ENCODE measurements at regions not wholly inside any gene's neighbourhood (a gene's known extent, or its start where the extent isn't known, plus 50 kb on each side); places are given as distances from the start of the nearest gene placed in this dataset.

DNA sequence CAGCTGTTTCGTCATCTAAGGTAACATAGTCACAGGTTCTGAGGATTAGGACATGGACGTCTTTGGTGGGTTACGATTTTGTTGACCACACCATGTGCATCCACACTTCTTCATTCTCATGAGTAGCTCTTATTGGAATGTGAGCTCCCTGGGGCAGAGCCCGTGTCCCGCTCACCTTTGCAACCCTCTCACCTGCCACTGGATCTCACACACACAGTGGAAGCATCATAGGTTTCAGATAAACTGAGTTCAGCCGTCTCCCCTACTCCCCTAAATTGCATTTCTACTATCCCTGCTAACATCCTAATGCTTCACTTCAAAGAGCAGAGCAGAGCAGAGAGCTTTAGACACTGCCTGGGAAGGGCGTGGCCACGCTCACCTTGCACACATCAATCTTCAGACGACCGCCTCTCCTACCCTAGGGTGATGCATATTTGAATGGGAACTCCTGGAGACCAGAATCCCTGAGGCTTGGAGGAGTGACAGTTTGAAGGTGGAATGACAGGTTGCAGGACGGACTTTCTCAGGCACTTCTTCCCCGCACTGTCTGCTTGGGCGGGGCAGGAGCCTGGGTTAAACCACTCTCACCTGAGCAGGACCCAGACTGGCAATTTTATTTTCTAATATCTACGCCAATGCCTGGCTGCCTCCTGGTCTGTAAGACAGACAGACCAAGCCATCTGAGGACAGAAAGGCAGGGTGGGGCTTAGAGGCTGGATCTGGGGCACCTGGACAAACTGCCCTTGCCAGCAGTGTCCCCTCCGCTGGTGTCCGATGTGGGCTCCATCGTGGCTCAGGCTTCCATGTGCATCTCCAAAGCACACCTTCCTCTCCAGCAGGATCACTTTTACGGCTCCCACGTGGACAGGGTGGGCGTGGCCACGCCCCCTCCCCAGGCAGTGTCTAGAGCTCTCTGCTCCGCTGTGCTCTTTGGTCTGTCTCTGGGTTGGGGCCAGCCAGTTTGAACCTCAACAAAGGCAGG, 229.5 kb upstream of the COPS8 start:
- DNase-seq (ENCODE audit: low spot score), result no peak

DNA sequence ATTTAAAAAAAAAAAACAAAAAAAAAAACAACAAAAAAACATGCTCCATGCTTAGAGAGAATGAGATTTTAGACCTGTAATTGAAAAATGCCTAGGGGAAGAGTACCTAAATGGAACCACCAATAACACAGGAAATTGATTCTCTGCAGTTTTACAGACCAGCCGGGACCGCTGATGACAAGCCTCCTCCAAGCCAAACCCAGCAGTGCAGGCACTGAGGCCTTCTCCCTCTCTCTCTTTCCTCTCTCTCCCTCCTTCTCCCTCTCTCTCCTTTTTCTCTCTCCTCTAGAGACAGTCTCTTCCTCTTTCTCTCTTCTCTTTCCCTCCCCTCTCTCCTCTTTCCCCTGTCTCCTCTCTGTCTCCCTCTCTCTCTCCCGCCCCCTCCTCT, 228.8 kb upstream of the COPS8 start:
- no peak for DNase-seq (ENCODE audit: low spot score)

DNA sequence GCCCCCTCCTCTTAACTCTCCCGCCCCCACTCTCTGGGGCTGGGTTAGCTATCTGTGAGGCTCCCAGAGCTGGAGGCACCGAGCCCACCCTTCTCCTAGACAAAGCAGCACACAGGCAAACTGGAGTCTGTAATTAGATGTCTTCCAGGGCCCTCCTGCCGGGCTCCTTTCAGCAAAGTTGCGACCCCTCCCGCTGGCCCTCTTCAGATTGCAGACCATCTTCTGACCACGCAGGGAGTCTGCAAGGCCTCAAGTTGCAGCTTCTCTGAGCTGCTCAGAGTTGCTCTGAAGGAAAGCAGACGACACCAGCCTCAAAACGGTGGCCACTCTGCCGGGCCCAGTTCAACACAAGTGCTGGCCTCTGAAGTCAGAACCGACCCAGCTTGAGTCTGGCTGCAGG, 228.4 kb upstream of the COPS8 start:
- no peak for DNase-seq (ENCODE audit: low spot score)

DNA sequence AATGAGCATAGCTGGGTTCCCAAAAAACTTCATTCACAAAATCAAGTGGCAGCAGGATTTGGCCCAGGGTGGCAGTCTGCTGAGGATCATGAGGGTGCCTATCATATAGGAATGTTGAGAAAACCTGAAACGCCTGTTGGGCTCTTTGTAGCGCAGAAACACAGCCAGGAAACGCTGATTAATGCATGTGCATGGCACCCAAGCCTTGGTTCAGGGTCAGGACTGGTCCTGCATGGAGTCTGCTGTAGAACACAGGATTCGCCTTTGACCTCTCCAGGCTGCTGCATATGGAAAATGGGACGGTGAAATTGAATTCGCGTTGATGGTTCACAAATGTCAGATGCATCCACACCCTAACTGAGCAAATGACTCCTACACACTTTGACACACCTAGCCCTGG, 227.9 kb upstream of the COPS8 start:
- DNase-seq (ENCODE audit: low spot score), result no peak

DNA sequence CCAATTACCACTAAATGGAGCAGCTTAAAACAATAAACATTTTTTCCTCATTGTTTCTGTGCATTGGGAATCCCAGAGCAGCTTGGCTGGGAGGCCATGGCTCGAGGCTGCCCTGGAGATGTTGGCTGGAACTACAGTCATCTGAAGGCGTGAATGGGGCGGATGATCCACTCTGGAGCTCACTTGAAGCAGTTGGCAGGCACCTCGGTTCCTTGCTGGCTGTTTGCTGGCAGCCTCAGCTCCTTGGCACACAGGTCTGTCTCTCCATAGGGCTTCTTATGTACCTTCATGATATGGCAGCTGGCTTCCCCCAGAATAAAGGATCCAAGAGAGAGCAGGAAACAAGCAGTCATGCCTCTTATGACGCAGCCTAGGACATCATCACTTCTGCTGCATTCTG, 227.0 kb upstream of the COPS8 start:
- no peak for DNase-seq (ENCODE audit: low spot score)

DNA sequence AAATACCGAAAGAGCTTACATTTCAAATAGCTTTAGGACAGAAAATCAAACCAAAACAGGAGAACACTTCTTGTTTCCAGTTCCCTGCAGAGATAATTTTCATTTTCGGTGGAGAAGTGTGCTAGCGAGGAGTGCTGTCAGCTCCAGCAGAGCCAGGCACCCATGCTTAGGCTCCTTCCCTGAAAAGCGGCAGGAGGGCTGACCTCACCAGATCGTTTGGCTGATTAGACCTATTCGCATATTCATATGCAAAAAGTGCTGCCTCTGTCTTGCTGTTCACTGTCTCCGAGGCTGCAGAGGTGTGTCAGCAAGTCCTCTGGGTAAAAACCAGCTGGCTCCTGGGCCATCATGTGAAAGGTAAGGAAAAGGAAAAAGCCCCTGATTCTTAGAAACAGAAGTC, 225.8 kb upstream of the COPS8 start:
- no peak for DNase-seq (ENCODE audit: low spot score)

DNA sequence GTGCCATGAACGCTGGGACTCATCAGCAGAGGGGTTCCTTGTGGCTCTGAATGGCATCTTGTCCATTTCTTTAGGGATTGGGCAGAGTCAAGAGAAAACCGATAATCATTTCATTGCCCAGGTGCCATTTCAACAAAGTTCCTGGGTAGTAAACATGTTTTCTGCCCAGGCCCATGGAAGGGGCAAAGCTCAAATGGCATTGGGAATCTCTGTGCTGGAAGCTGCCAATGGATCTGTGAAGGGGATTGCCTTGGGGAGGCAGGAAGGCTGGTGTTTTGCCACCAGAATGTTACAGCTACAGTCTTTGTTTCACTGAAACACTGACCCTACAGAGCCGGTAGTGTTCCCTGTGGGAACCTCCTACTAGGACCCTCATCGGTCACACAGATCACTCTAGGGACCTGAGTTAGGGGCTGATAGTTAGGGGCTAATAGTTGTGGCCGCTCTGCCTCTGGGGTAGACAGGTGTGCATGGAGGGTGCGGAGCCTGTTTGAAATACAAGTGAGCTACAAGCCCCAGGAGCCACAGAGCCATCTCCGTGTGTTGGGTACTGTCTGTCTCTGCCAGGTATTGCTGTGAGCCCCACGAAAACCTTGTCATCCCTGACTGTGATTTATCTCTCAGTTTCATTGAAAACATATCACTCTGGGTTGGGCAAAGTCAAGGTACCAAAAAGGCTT, 224.4 kb upstream of the COPS8 start:
- no peak for DNase-seq (ENCODE audit: low spot score)

DNA sequence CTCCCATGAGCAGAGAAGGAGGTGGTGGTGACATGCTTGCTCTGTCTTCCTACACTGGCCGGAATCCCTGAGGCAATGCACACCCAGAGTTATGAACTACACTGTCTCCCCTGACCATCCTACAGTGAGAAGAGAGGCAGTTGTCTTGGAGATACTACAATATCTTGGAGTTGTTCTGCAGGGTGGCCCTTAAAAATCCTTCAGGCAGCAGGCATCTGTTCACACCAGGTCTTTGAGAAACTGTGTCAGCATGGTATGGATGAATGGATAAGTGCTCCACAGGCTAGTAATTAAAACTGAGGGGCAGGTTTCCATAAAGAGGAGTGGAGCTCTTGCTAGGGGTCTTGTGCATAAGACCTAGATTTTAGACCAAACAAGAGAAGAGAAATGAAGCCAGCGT, 223.7 kb upstream of the COPS8 start:
- DNase-seq (ENCODE audit: low spot score), result no peak

DNA sequence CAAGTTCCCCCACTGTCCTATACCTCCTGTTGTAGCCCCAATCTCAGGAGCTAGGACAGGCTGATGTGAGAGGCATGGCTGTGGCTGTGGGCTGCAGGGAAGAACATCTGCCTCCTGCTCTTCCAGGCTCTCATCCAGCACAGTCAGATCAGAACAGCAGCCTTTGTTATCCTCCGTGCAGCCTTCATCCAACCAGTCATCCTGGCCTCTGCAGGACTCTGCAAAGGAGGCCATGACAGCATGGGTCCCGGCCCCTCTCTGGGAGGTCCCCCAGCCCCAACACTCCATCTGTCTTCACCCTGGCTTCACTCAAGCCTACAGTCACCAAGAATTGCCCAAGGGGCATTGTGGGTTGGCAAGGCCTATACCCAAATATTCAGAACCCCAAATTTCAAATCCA, 223.2 kb upstream of the COPS8 start:
- no peak for DNase-seq (ENCODE audit: low spot score)

DNA sequence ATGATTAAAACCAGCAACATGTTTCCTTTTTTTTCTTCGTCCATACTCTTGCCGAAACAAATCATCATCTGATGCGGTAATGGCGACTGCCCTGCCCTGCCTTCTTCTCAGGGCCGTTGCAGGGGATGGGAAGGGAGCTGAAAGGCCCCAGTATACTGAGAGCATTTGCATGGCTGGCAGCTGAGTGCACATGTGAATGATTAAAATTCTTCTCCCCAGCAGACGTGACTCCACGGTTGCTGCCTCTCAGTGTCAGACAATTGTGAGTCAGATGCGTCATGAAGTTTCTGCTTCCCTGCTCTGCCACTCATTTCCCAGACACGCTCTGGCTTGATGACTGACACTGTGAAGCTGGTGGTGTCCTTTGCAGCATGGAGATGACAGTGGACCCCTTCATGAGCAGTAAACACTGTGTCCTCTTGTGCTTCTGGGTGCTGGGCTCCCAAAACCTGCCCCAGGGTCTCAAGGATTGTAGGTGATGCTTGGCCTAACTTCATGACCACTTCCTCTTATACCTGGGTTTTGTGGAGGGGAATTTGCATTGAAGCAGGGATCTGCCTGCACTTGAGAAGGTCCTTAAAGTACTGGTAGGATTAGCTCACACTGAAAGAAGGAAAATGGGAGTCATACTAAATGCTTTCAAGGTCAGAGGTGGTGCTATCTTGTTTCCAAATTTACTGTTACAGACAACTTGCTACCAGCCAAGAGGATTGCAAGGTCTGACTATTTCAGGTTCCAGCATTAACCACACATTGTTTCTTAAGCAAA, 222.5 kb upstream of the COPS8 start:
- DNase-seq (ENCODE audit: low spot score), result no peak

DNA sequence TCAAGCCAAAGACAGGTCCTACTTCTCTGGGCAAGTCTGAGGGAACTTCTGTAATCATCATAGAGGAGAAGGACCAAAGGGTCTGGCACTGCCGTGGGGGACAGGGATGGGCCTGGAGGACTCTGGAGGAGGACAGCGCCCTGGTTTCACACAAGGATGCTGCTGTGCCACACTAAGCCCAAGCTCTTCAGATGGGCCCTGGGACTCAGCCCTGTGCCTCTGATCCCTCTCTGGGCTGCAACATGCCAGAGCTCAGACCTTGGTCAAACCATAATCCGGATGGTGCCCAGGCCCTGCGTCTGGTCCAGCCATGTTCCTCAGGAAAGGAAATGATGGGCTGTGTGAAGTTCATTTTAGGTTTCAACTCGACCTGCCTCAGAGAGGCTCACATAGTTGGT, 222.0 kb upstream of the COPS8 start:
- no peak for DNase-seq (ENCODE audit: low spot score)

DNA sequence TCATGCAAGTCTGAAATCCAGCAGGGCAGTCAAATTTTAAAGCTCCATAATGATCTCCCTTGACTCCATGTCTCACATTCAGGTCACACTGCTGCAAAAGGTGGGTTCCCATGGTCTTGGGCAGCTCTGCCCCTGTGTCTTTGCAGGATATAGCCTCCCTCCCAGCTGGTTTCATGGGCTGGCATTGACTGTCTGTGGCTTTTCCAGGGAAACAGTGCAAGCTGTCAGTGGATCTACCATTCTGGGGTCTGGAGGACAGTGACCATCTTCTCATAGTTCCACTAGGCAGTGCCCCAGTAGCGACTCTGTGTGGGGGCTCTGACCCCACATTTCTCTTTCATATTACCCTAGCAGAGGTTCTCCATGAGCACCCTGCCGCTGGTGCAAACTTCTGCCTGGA, 220.6 kb upstream of the COPS8 start:
- DNase-seq (ENCODE audit: low spot score), result no peak

DNA sequence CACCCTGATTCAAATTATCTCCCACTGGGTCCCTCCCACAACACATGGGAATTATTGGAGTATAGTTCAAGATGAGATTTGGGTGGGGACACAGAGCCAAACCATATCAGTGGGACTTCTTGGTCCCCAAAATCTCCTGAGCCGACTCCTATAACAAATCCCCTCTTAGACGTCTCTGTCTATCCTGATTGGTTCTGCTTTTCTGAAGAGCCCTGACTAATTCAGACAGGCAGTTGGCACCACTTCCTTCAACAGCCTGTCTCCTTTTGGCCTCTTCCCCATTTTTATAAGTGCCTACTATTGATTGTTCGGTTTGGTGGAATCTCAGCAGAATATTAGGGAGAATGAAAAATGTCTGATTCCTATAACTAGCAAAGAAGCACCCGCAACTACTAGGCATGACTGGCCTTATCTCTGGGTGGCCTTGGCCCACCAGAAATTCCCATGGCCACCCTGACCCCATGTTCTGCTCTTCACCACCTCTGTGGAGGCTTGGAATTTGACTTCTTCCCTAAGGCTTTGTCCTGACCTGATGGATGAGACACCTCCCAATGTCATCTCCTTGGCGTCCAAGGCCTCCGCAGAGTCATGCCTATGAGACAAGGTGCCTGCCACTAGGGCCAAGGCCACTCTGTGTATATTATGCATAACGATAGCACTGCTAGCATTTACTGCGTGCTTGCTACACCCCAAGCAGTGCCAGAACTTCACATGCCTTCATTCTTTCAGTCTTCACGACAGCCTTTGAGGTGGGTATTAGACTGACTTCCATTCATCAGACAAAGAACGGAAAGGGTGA, 218.9 kb upstream of the COPS8 start:
- no peak for DNase-seq (ENCODE audit: low spot score)

DNA sequence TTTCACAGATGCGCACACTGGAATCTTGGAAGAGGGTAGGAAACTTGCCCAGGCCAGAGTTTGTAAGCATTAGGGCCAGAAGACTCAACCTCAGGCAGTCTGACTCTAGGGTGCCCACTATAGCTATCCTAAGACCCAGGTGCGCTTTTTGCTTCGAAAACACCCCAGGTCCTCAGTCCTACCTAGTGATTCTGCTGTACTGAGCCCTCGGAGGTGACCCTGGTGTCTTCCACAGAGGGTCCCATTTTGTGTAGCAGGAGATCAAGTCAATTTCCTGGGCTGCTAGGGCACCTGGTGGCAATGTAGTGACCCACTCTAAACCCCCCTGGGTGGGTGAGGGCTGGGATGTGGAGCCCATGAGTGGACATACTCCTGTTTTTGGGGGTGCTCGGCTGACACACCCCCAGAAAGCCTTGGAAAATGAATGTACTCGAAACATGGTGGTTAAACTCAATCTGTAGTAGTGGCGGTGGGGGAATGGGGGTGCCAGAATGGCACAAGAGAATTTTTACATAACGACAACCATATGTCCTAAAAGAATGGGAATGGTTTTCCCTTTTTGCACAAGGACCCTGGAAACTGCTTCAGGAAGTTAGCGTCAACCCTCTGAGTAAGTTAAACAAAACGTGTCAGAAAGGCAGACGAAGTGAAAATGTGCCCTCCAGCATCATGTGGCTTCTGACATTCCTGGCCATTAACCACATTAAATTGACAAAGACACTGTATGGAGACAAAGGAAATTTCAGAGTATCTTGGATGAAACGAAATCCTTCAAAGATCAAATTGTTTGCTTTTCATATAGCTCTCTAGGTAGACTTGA, 218.0 kb upstream of the COPS8 start:
- no peak for DNase-seq (ENCODE audit: low spot score)

DNA sequence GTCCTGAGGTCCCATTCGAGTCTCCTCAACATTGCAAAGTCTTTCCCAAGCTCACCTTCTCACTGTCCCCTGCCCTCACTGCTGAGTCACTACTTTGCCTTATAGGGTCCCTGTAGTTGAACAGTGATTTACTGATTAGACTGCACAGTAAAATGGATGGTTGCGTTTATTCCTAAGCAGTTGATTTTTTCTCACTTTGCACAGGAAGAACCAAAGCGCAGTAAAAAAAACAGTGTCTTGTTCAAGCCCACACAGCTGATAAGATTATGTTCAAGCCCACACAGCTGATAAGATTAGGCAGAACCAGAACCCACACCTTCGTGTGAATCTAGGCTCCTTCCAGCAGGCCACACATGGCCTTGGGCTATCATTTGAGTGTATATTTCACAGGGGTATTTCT, 215.3 kb upstream of the COPS8 start:
- DNase-seq (ENCODE audit: low spot score), result no peak

DNA sequence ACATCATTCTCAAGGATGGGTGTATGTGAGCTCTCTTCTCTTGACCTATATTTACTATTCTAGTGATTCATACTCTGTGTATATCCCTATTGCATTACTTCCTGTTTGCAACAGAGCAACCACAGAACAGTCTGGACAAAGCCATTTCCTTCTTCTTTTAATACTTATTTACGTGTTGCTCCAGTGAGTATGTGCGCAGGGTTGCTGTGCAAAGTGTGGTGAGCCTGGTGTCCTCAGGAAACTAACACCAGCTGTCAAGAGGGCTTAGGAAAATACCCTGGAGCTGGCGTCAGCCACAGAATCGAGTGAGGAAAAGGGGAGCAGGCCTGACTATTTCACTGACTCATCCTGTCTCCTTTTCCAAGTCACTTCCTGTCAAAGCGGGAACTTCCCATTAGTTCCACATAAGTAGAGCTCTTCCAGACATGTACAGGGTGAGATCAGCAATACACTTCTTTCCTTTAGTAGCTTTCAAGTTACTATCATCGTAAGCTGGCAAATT, 214.1 kb upstream of the COPS8 start:
- no peak for DNase-seq (ENCODE audit: low spot score)

DNA sequence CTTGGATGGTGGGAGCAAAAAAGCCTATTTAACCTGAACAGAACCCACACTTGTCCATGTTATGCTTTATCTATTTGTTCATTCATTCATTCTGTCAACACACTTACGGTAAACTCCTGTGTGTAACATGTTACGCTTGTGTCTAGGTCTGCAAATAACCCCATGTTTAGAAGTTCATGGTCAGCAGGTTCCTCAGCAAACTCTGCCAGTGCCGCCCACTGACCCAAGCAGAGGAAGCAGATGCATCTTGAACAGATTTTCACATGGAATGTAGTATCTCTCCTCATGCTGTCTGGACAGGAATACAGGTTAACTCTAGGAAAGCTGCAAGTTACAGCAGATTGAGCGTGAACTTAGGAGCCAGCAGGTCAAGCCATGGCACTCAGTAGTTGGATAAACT, 213.7 kb upstream of the COPS8 start:
- DNase-seq (ENCODE audit: low spot score), result no peak

DNA sequence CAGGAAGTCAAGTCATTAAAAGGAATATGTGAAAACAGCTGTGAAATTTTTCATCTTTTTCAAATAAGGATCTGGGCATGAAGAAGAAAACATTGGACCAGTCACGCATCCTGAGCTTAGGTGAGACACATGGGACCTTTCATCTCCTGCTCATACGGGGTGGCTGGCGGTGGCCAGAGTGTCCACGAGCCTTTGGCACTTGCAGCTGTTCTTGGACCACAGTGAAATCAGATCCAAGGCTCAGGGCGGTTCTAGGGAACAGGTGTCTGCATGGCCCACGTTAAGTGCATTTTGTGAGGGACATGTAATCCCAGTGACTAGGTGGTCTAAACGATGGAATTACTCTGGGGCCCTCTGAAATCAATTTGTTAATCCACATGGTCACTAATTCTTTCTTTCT, 212.7 kb upstream of the COPS8 start:
- DNase-seq (ENCODE audit: low spot score), result no peak

DNA sequence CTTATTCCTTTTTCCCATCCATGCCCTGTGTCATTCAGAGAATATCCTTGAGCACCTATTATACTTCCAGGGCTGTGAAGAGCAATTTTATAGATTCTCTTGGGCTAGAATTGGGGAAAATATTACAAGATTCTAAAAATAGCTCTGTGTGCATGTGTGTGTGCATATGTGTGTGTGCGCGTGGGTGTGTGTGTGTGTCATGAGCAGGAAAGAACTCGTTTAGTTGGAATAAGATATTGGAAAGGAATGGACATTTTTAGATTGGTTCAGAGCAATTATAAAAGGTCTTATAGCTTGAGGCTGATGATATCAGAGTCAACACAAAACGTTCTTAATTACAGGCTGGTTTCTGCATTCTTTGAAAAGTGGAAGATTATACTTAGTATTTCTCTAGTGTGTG, 212.1 kb upstream of the COPS8 start:
- DNase-seq (ENCODE audit: low spot score), result no peak

DNA sequence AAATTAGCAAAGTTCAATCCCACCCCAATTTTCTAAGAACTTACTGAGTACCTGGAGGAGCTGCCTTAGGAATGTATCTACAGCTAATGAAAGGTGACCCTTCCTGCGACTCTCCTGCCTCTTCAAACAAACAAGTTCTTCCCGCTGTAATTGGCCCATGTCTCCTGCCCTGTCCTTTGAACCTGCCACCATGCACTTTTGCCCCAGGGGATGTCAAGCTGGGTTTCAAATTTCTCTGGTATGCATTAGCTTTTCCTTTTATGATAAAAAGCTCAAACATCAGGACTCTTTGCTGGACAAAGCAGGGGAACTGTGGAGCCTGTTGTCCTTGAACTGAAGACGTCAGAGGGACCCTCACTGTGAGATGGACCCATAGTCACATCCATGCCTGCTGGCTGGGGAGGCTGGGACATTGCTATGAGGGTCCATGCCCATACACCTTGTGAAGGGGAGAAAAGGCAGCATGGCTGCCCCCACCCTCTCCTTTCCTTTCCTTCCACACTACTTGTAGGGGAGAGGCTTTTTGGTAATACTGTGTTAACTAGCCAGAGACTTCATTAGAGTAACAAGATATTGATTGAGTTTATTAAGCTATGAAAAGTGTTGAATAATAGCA, 210.7 kb upstream of the COPS8 start:
- no peak for DNase-seq (ENCODE audit: low spot score)

Measured in HuH-7 (cell line).